ENCODE measurements at regions not wholly inside any gene's neighbourhood (a gene's known extent, or its start where the extent isn't known, plus 50 kb on each side); places are given as distances from the start of the nearest gene placed in this dataset.
"Not testable (repeated sequence)": the region's sequence is repeated elsewhere in the genome, so short reads cannot be mapped to it uniquely, and the experiment has no call there.

DNA sequence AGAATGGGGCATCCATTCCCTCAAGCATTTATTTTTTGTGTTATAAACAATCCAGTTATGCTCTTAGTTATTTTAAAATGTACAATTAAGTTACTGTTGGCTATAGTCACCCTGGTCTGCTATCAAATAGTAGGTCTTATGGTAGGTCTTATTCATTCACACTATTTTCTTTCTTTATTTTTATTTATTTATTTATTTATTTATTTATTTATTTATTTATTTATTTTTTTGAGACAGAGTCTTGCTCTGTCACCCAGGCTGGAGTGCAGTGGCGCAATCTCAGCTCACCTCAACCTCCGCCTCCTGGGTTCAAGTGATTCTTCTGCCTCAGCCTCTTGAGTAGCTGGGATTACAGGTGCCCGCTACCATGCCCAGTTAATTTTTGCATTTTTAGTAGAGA lies 967.4 kb upstream of the AUTS2 start:
- H3K4me1 Mint-ChIP-seq; H3K36me3 Mint-ChIP-seq; H3K9me3 ChIP-seq (ENCODE audit: control insufficient read depth in 1 of 2, low read length in 2 of 2); H3K27me3 Mint-ChIP-seq; H3K27ac Mint-ChIP-seq; POLR2A ChIA-PET (ENCODE audit: partially characterized antibody); DNase-seq; H3K36me3 ChIP-seq (ENCODE audit: insufficient read depth, low read length); intact Hi-C loops (cut with micrococcal nuclease); H3K4me3 Mint-ChIP-seq; H3K27me3 ChIP-seq (ENCODE audit: insufficient read depth, low read length); CTCF ChIA-PET (ENCODE audit: partially characterized antibody); H3K4me1 ChIP-seq (ENCODE audit: insufficient read depth, low read length); H3K27ac ChIP-seq (ENCODE audit: low read depth, low read length); H3K4me3 ChIP-seq (ENCODE audit: low read length in 2 of 2): not testable (repeated sequence)
- H3K9me3 Mint-ChIP-seq: peaks cover 2 to 30% (median 15%) of the 10 kb centered on the region in 8 donors

DNA sequence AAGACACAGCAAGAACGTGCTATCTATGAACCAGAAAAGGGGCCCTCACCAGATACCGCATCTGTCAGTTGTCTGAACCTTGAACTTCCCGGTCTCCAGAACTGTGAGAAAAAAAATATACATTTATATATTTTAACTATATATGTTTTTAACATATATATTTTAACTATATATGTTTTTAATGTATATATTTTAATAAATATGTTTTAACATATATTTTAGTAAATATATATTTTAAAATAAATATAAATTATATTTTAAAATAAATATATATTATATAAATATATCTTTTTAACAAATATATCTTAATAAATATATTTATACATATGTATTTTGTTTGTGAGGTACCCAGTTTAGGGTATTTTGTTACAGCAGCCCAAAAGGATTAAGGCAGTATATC lies 958.2 kb upstream of the AUTS2 start:
- H3K4me3 ChIP-seq (ENCODE audit: low read length in 2 of 2): no peak overlapping the region
- Mint-ChIP-seq H3K9me3 (peaks cover 3 to 18% (median 7%) of the 10 kb centered on the region in 8 donors), H3K27me3 (no peaks in the 10 kb centered on the region), H3K4me1 (no peaks in the 10 kb centered on the region), H3K36me3 (no peaks in the 10 kb centered on the region), H3K27ac (no peak overlapping the region), H3K4me3 (no peak overlapping the region)
- H3K9me3 ChIP-seq (ENCODE audit: control insufficient read depth in 1 of 2, low read length in 2 of 2): no peaks in the 10 kb centered on the region
- H3K36me3 ChIP-seq (ENCODE audit: insufficient read depth, low read length): no peaks in the 10 kb centered on the region
- H3K27ac ChIP-seq (ENCODE audit: low read depth, low read length): no peak overlapping the region
- intact Hi-C loops (cut with micrococcal nuclease): no loop called here
- no peaks in the 10 kb centered on the region for H3K4me1 ChIP-seq (ENCODE audit: insufficient read depth, low read length)
- ChIA-PET POLR2A (ENCODE audit: partially characterized antibody) (no interaction called here), CTCF (ENCODE audit: partially characterized antibody) (no interaction called here)
- no peaks in the 10 kb centered on the region for H3K27me3 ChIP-seq (ENCODE audit: insufficient read depth, low read length)
- DNase-seq: no peak

DNA sequence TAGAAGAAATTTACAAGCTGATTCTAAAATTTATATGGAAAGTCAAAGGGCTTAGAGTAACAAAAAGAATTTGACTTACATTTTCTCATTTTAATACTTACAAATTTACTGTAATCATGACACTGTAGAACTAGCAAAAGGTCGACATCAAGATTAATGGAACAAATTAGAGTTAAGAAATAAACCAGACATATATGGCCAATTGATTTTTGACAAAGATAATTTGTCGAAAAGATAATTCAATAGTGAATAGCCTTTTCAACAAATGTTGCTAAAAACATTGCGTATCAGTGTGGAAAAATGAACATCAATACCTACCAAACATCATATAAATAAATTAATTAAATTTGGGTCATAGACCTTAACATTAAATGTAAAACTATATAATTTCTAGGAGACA lies 955.5 kb upstream of the AUTS2 start:
- Histone ChIP-seq H3K27ac (ENCODE audit: low read depth, low read length) (no peak overlapping the region), H3K36me3 (ENCODE audit: insufficient read depth, low read length) (no peaks in the 10 kb centered on the region), H3K27me3 (ENCODE audit: insufficient read depth, low read length) (no peaks in the 10 kb centered on the region), H3K9me3 (ENCODE audit: control insufficient read depth in 1 of 2, low read length in 2 of 2) (no peaks in the 10 kb centered on the region), H3K4me1 (ENCODE audit: insufficient read depth, low read length) (no peaks in the 10 kb centered on the region), H3K4me3 (ENCODE audit: low read length in 2 of 2) (no peak overlapping the region)
- H3K27ac Mint-ChIP-seq: no peak overlapping the region
- no peaks in the 10 kb centered on the region for H3K4me1 Mint-ChIP-seq
- intact Hi-C loops (cut with micrococcal nuclease): no loop called here
- no peaks in the 10 kb centered on the region for H3K36me3 Mint-ChIP-seq
- DNase-seq: no peak
- ChIA-PET CTCF (ENCODE audit: partially characterized antibody) (no interaction called here), POLR2A (ENCODE audit: partially characterized antibody) (no interaction called here)
- H3K9me3 Mint-ChIP-seq: peaks cover 3 to 14% (median 8%) of the 10 kb centered on the region in 8 donors
- H3K27me3 Mint-ChIP-seq: no peaks in the 10 kb centered on the region
- no peak overlapping the region for H3K4me3 Mint-ChIP-seq

DNA sequence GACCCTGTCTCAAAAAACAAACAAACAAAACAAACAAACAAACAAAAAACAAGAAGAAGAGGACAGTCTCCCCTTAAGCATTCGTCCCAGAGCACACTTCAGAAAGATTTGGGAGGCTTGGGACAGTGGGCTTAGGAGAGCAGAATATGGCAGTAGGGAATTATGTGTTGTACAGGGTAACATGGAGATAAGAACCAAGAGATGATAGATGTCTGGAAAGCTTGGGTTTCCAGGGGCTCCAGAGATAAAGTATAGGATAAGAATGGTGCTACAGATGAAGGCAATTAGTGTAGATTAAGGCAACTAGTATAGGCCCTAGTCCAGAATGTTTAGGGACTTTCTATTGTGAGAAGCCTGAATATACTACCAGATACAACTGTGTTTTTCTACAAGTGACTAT lies 934.9 kb upstream of the AUTS2 start:
- no peak overlapping the region for H3K27ac Mint-ChIP-seq
- no peaks in the 10 kb centered on the region for H3K27me3 Mint-ChIP-seq
- Histone ChIP-seq H3K36me3 (ENCODE audit: insufficient read depth, low read length) (no peaks in the 10 kb centered on the region), H3K9me3 (ENCODE audit: control insufficient read depth in 1 of 2, low read length in 2 of 2) (no peaks in the 10 kb centered on the region), H3K4me3 (ENCODE audit: low read length in 2 of 2) (no peak overlapping the region), H3K4me1 (ENCODE audit: insufficient read depth, low read length) (no peaks in the 10 kb centered on the region), H3K27ac (ENCODE audit: low read depth, low read length) (no peak overlapping the region), H3K27me3 (ENCODE audit: insufficient read depth, low read length) (no peaks in the 10 kb centered on the region)
- H3K4me1 Mint-ChIP-seq: no peaks in the 10 kb centered on the region
- intact Hi-C loops (cut with micrococcal nuclease): no loop called here
- ChIA-PET POLR2A (ENCODE audit: partially characterized antibody) (no interaction called here), CTCF (ENCODE audit: partially characterized antibody) (no interaction called here)
- DNase-seq: no peak
- no peaks in the 10 kb centered on the region for H3K36me3 Mint-ChIP-seq
- H3K9me3 Mint-ChIP-seq: peaks cover 0 to 17% (median 7%) of the 10 kb centered on the region in 8 donors
- H3K4me3 Mint-ChIP-seq: no peak overlapping the region

DNA sequence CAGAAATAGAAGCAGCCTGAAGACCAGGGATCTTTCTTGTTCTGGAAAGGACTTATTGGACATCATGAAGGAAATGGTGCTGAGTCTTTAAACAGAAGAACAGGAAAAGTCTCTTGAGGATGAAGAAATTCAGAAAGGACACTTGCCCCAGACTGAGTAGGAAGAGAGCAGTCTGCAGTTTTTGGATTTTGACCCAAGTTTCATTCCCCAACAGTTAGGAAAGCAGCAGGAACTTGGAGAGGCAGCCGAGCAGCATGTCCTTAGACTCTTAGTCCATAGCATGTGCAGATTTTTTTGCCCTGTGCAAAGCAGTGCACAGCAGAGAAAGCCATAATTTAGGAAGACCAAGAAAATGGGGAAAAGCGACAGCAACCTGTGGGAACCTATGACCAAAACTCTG lies 927.2 kb upstream of the AUTS2 start:
- ChIA-PET POLR2A (ENCODE audit: partially characterized antibody) (no interaction called here), CTCF (ENCODE audit: partially characterized antibody) (no interaction called here)
- DNase-seq: no peak
- H3K27me3 ChIP-seq (ENCODE audit: insufficient read depth, low read length): no peaks in the 10 kb centered on the region
- no peaks in the 10 kb centered on the region for H3K9me3 ChIP-seq (ENCODE audit: control insufficient read depth in 1 of 2, low read length in 2 of 2)
- no peaks in the 10 kb centered on the region for H3K4me1 ChIP-seq (ENCODE audit: insufficient read depth, low read length)
- no peak overlapping the region for H3K27ac ChIP-seq (ENCODE audit: low read depth, low read length)
- H3K4me1 Mint-ChIP-seq: no peaks in the 10 kb centered on the region
- no peak overlapping the region for H3K4me3 Mint-ChIP-seq
- no peaks in the 10 kb centered on the region for H3K36me3 Mint-ChIP-seq
- no peaks in the 10 kb centered on the region for H3K36me3 ChIP-seq (ENCODE audit: insufficient read depth, low read length)
- H3K27ac Mint-ChIP-seq: no peak overlapping the region
- H3K4me3 ChIP-seq (ENCODE audit: low read length in 2 of 2): no peak overlapping the region
- peaks cover 0 to 28% (median 14%) of the 10 kb centered on the region in 8 donors for H3K9me3 Mint-ChIP-seq
- no peaks in the 10 kb centered on the region for H3K27me3 Mint-ChIP-seq
- intact Hi-C loops (cut with micrococcal nuclease): no loop called here

DNA sequence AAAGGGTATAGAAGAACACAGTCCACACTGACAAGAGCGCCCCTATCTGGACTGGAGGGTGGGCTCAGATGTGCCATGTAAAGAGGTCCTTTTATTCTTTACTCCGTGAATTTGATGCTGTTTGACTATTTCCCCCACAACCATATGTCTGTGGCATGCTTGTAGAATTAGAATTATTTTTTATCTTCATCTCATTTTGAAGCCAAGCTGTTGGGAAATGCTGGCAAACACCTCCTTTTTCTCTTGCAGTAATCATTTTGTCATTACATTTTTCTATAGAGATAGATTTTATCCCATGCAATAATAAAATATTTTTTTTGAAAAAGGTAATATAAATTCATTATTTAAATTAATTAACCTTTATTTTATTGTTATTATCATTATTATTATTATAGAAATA lies 926.6 kb upstream of the AUTS2 start:
- Mint-ChIP-seq H3K27me3 (no peaks in the 10 kb centered on the region), H3K36me3 (no peaks in the 10 kb centered on the region), H3K9me3 (peaks cover 0 to 24% (median 15%) of the 10 kb centered on the region in 8 donors), H3K4me3 (no peak overlapping the region), H3K27ac (no peak overlapping the region), H3K4me1 (no peaks in the 10 kb centered on the region)
- no peaks in the 10 kb centered on the region for H3K27me3 ChIP-seq (ENCODE audit: insufficient read depth, low read length)
- no peaks in the 10 kb centered on the region for H3K9me3 ChIP-seq (ENCODE audit: control insufficient read depth in 1 of 2, low read length in 2 of 2)
- intact Hi-C loops (cut with micrococcal nuclease): no loop called here
- ChIA-PET POLR2A (ENCODE audit: partially characterized antibody) (no interaction called here), CTCF (ENCODE audit: partially characterized antibody) (no interaction called here)
- H3K27ac ChIP-seq (ENCODE audit: low read depth, low read length): no peak overlapping the region
- no peak for DNase-seq
- H3K4me1 ChIP-seq (ENCODE audit: insufficient read depth, low read length): no peaks in the 10 kb centered on the region
- no peak overlapping the region for H3K4me3 ChIP-seq (ENCODE audit: low read length in 2 of 2)
- no peaks in the 10 kb centered on the region for H3K36me3 ChIP-seq (ENCODE audit: insufficient read depth, low read length)

DNA sequence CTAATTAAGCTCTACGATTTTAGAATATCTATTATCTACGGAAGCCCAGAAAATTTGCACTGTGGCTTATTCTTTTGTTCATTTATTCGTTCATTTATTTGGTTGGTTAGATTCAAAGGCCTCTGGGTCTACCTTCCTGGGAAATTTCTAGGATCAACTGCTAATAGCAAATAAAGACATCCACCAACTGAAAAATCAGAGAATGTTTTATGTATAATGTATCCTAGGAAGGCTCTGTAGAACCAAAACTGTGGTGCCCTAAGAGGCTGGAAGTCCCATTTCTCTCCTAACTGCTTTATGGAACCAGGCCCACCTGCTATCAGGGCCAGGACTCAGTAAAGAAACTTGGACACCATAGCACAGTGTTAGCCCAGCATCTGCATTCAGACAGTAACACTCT lies 923.4 kb upstream of the AUTS2 start:
- POLR2A ChIA-PET (ENCODE audit: partially characterized antibody): no interaction called here
- no peak for DNase-seq
- Mint-ChIP-seq H3K27ac (no peak overlapping the region), H3K27me3 (no peaks in the 10 kb centered on the region), H3K4me1 (no peaks in the 10 kb centered on the region), H3K9me3 (peaks cover 0 to 27% (median 21%) of the 10 kb centered on the region in 8 donors), H3K4me3 (no peak overlapping the region), H3K36me3 (no peaks in the 10 kb centered on the region)
- Histone ChIP-seq H3K27ac (ENCODE audit: low read depth, low read length) (no peak overlapping the region), H3K9me3 (ENCODE audit: control insufficient read depth in 1 of 2, low read length in 2 of 2) (no peaks in the 10 kb centered on the region), H3K4me3 (ENCODE audit: low read length in 2 of 2) (no peak overlapping the region), H3K4me1 (ENCODE audit: insufficient read depth, low read length) (no peaks in the 10 kb centered on the region), H3K27me3 (ENCODE audit: insufficient read depth, low read length) (no peaks in the 10 kb centered on the region), H3K36me3 (ENCODE audit: insufficient read depth, low read length) (no peaks in the 10 kb centered on the region)
- CTCF ChIA-PET (ENCODE audit: partially characterized antibody): no interaction called here
- intact Hi-C loops (cut with micrococcal nuclease): no loop called here

DNA sequence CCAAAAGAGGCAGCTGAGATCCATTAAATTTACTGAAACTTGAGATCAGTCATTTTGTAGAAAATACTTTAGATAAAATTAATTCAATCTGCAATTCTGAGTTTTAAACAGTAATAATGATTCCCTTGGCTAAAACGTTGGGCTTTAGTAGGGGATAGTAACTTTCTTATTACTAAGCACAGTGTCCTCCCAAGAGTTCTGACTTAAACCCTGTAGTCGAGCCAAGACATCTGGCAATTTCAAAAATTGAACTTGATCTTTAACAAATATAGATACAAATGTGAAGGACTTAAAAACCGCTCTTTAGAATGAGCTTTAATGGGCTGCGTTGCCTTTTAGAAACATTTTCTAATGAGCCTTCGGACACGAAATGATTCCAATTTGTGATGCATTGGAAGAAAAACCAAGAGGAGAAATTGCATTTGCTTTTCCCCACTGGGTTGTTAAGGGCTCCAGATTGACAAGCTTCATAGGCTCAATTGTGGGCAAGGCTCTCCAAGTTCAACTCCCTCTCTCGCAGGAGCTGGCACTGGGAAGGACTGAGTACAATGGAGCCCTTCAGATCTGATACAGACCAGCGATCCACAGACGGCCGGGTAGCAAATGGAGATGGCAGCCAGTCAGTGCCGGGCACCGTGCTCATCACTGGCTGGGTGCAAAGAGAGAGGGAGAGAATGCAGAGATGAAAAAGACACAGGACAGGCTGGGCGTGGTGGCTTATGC lies 921.3 kb upstream of the AUTS2 start:
- POLR2A ChIA-PET (ENCODE audit: partially characterized antibody): no interaction called here
- intact Hi-C loops (cut with micrococcal nuclease): no loop called here
- no peaks in the 10 kb centered on the region for H3K36me3 Mint-ChIP-seq

More for the DNA sequence above, 921.3 kb upstream of the AUTS2 start:
- Mint-ChIP-seq H3K9me3 (peaks cover 0 to 31% (median 15%) of the 10 kb centered on the region in 8 donors), H3K4me3 (no peak overlapping the region), H3K27ac (no peak overlapping the region), H3K4me1 (no peaks in the 10 kb centered on the region), H3K27me3 (no peaks in the 10 kb centered on the region)
- Histone ChIP-seq H3K27ac (ENCODE audit: low read depth, low read length) (no peak overlapping the region), H3K9me3 (ENCODE audit: control insufficient read depth in 1 of 2, low read length in 2 of 2) (no peaks in the 10 kb centered on the region), H3K27me3 (ENCODE audit: insufficient read depth, low read length) (no peaks in the 10 kb centered on the region), H3K4me1 (ENCODE audit: insufficient read depth, low read length) (no peaks in the 10 kb centered on the region), H3K36me3 (ENCODE audit: insufficient read depth, low read length) (no peaks in the 10 kb centered on the region), H3K4me3 (ENCODE audit: low read length in 2 of 2) (no peak overlapping the region)
- CTCF ChIA-PET (ENCODE audit: partially characterized antibody): no interaction called here
- DNase-seq: no peak
